Body of pancreas (tissue), 4 donors: ENCODE measurements at regions not wholly inside any gene's neighbourhood (a gene's known extent, or its start where the extent isn't known, plus 50 kb on each side); places are given as distances from the start of the nearest gene placed in this dataset.

Experiments
- CTCF ChIP-seq, 7 experiments: fragments of 450-650 bp in 4 of 7; fragments of 200-600 bp in 3 of 7; sonication (generic) in 3 of 7; IDR thresholded peaks; one replicate each; pipeline ENCODE4 v1.5.1; 2016 to 2019; ENCODE audit warnings: antibody characterized with exemption in 7 of 7
- POLR2A ChIP-seq, 3 donors: fragments of 450-650 bp; IDR thresholded peaks; one replicate each; pipeline ENCODE4 v1.6.1; 2016; ENCODE audit warnings: antibody characterized with exemption in 3 of 3, mild to moderate bottlenecking in 2 of 3

GRCh38 chr5:74279244-74279643 lies 361.3 kb downstream of the ENC1 start:
- no peak for TF ChIP-seq CTCF (IDR thresholded peaks at IDR 0.05)
- no peak for TF ChIP-seq POLR2A (IDR thresholded peaks at IDR 0.05)
